Testis (tissue), 2 donors: ENCODE measurements at regions not wholly inside any gene's neighbourhood (a gene's known extent, or its start where the extent isn't known, plus 50 kb on each side); places are given as distances from the start of the nearest gene placed in this dataset.
A peak's percentile ranks its signal among the peaks of the same experiment; 100 is the strongest.

Source experiments
- CTCF ChIP-seq, 3 experiments: fragments of 450-650 bp in 2 of 3; fragments of 200-600 bp in 1 of 3; sonication (generic) in 1 of 3; IDR thresholded peaks; one replicate each; pipeline ENCODE4 v1.5.1; 2016 to 2019; ENCODE audit warnings: antibody characterized with exemption in 3 of 3, mild to moderate bottlenecking in 2 of 3, moderate library complexity in 1 of 3
- POLR2A ChIP-seq: fragments of 450-650 bp; IDR thresholded peaks from one replicate; pipeline ENCODE4 v1.6.1; 2017; ENCODE audit warnings: antibody characterized with exemption, mild to moderate bottlenecking, moderate library complexity

GRCh38 chr4:173990869-173991210 lies 292.6 kb downstream of the FBXO8 start:
- TF ChIP-seq CTCF (IDR thresholded peaks at IDR 0.05) (peak in 1 of 3 experiments; percentile 15), POLR2A (no peak)
